A549 (cell line): ENCODE measurements at regions not wholly inside any gene's neighbourhood (a gene's known extent, or its start where the extent isn't known, plus 50 kb on each side); places are given as distances from the start of the nearest gene placed in this dataset.

ENCODE experiments used
- ATAC-seq, 2 experiments: fragments of 200-7000 bp in 1 of 2; fragments of >200 bp in 1 of 2; cut with Nextera tagmentation in 1 of 2; cut with Tn5 transposase in 1 of 2; 3 replicates each; pipeline versions ENCODE4 v1.8.0 to v1.9.1; 2018 to 2020; ENCODE audit warnings: mild to moderate bottlenecking in 1 of 2, moderate library complexity in 1 of 2
- CTCF ChIA-PET: fragments of 300-600 bp; sonication (Branson Sonifier 250); formaldehyde crosslinking; extraction: SDS; loops from one replicate; lab custom pipeline; 2021; ENCODE audit warnings: antibody characterized with exemption, inconsistent platforms; lab: Yijun Ruan, JAX
- POLR2A ChIA-PET: fragments of 350-600 bp; formaldehyde crosslinking; extraction: SDS; loops from one replicate; lab custom pipeline; 2021; ENCODE audit warnings: antibody characterized with exemption, inconsistent platforms; lab: Yijun Ruan, JAX
- DNase-seq, 2 experiments: peaks; one replicate each; pipeline versions ENCODE4 v3.0.0 to v3.0.0-alpha.2; 2011 to 2016; ENCODE audit warnings: low read depth in 1 of 2, low spot score in 1 of 2
- FAIRE-seq: peaks from 2 replicates; lab custom pipeline; 2011; peaks lifted over from hg19 to GRCh38; lab: Jason Lieb, UNC
- H3K27ac ChIP-seq, 2 experiments: fragments of >200 bp; sonication (Bioruptor Twin); formaldehyde crosslinking; 3 replicates each; pipeline ENCODE4 v1.5.1; 2016 to 2017
- H3K4me1 ChIP-seq: fragments of >200 bp; sonication (Bioruptor Twin); formaldehyde crosslinking; 3 replicates; pipeline ENCODE4 v1.6.1; 2016
- H3K4me2 ChIP-seq: fragments of >200 bp; sonication (Bioruptor Twin); formaldehyde crosslinking; 3 replicates; pipeline ENCODE4 v1.6.1; 2016
- H3K4me3 ChIP-seq: fragments of >200 bp; sonication (Bioruptor Twin); formaldehyde crosslinking; 3 replicates; pipeline ENCODE4 v1.5.1; 2016
- H3K9me3 ChIP-seq: fragments of >200 bp; sonication (Bioruptor Twin); formaldehyde crosslinking; 3 replicates; pipeline ENCODE4 v1.6.1; 2016
- BHLHE40 ChIP-seq: IDR thresholded peaks from 2 replicates; pipeline ENCODE4 v1.6.1; 2012; ENCODE audit warnings: low read depth, low read length, inconsistent platforms
- CEBPB ChIP-seq, 2 experiments: fragments of >200 bp in 1 of 2; sonication (Bioruptor Twin) in 1 of 2; formaldehyde crosslinking in 1 of 2; IDR thresholded peaks; 2 replicates each; pipeline ENCODE4 v1.6.1; 2012 to 2016
- CHD2 ChIP-seq: fragments of 150-350 bp; IDR thresholded peaks from 2 replicates; pipeline ENCODE4 v1.6.1; 2014; ENCODE audit warnings: low read length; ENCODE audit not compliant: partially characterized antibody
- CHD4 ChIP-seq: fragments of 200-600 bp; sonication (generic); IDR thresholded peaks from 2 replicates; pipeline ENCODE4 v1.6.1; 2016; ENCODE audit warnings: antibody characterized with exemption, mild to moderate bottlenecking, borderline replicate concordance
- CTCF ChIP-seq: fragments of >200 bp; sonication (Bioruptor Twin); formaldehyde crosslinking; IDR thresholded peaks from 3 replicates; pipeline ENCODE4 v1.5.1; 2016
- ELK1 ChIP-seq: fragments of 150-350 bp; IDR thresholded peaks from 2 replicates; pipeline ENCODE4 v1.6.1; 2014; ENCODE audit warnings: low read depth, mild to moderate bottlenecking, low read length
- EP300 ChIP-seq, 2 experiments: fragments of >200 bp; sonication (Bioruptor Twin); formaldehyde crosslinking; IDR thresholded peaks; 2 replicates in 1 of 2; 3 replicates in 1 of 2; pipeline ENCODE4 v1.6.1; 2016 to 2017
- ESRRA ChIP-seq: fragments of 150-350 bp; IDR thresholded peaks from 2 replicates; pipeline ENCODE4 v1.6.1; 2014; ENCODE audit warnings: mild to moderate bottlenecking, low read length, borderline replicate concordance
- FOSL2 ChIP-seq, 2 experiments: fragments of 450-650 bp in 1 of 2; fragments of >200 bp in 1 of 2; sonication (Bioruptor Twin) in 1 of 2; formaldehyde crosslinking; IDR thresholded peaks; 2 replicates each; pipeline versions ENCODE4 v1.5.0 to v1.6.1; 2016 to 2020; ENCODE audit warnings: mild to moderate bottlenecking in 1 of 2, moderate library complexity in 1 of 2
- GATA3 ChIP-seq: IDR thresholded peaks from 2 replicates; pipeline ENCODE4 v1.6.1; 2012; ENCODE audit warnings: borderline replicate concordance
- JUNB ChIP-seq: fragments of >200 bp; sonication (Bioruptor Twin); formaldehyde crosslinking; IDR thresholded peaks from 2 replicates; pipeline ENCODE4 v1.6.1; 2016
- KDM1A ChIP-seq: fragments of 200-600 bp; sonication (generic); IDR thresholded peaks from 2 replicates; pipeline ENCODE4 v1.6.1; 2016; ENCODE audit warnings: low read depth, mild to moderate bottlenecking
- KDM5A ChIP-seq: fragments of 200-600 bp; sonication (generic); IDR thresholded peaks from 2 replicates; pipeline ENCODE4 v1.6.1; 2016; ENCODE audit warnings: antibody characterized with exemption, mild to moderate bottlenecking
- MAX ChIP-seq: IDR thresholded peaks from 2 replicates; pipeline ENCODE4 v1.6.1; 2012
- MAZ ChIP-seq: fragments of 150-350 bp; IDR thresholded peaks from 2 replicates; pipeline ENCODE4 v1.6.1; 2014; ENCODE audit warnings: antibody characterized with exemption, low read depth, low read length, borderline replicate concordance
- NPAS2 ChIP-seq: fragments of 250-450 bp; sonication (Bioruptor Pico); IDR thresholded peaks from 2 replicates; pipeline ENCODE4 v1.8.0; 2022; ENCODE audit warnings: mild to moderate bottlenecking, moderate library complexity, borderline replicate concordance
- POLR2A ChIP-seq: IDR thresholded peaks from 2 replicates; pipeline ENCODE4 v1.6.1; 2012; ENCODE audit warnings: mild to moderate bottlenecking, low read length
- POLR2AphosphoS2 ChIP-seq: conservative IDR thresholded peaks from 2 replicates; pipeline ENCODE4 v1.6.1; 2012; ENCODE audit warnings: low read length, improper control_type of control experiment, inconsistent platforms
- RAD21 ChIP-seq, 2 experiments: fragments of >200 bp in 1 of 2; sonication (Bioruptor Twin) in 1 of 2; formaldehyde crosslinking in 1 of 2; IDR thresholded peaks in 1 of 2; conservative IDR thresholded peaks in 1 of 2; 2 replicates in 1 of 2; 3 replicates in 1 of 2; pipeline ENCODE4 v1.6.1; 2012 to 2018; ENCODE audit warnings: inconsistent platforms in 1 of 2
- RARB ChIP-seq: fragments of 250-450 bp; sonication (Bioruptor Pico); IDR thresholded peaks from 2 replicates; pipeline ENCODE4 v1.8.0; 2021; ENCODE audit warnings: mild to moderate bottlenecking, moderate library complexity
- RFX5 ChIP-seq: fragments of 450-650 bp; IDR thresholded peaks from 2 replicates; pipeline ENCODE4 v1.7.1; 2014; ENCODE audit warnings: antibody characterized with exemption, mild to moderate bottlenecking, moderate library complexity
- SMC3 ChIP-seq: fragments of >200 bp; sonication (Bioruptor Twin); formaldehyde crosslinking; IDR thresholded peaks from 3 replicates; pipeline ENCODE4 v1.6.1; 2018; ENCODE audit warnings: inconsistent platforms
- SREBF2 ChIP-seq: fragments of 450-650 bp; IDR thresholded peaks from 2 replicates; pipeline ENCODE4 v1.6.1; 2014; ENCODE audit warnings: mild to moderate bottlenecking, moderate library complexity
- ZFP36 ChIP-seq: fragments of 450-650 bp; IDR thresholded peaks from 2 replicates; pipeline ENCODE4 v1.6.1; 2014; ENCODE audit warnings: borderline replicate concordance; ENCODE audit not compliant: partially characterized antibody
- WGBS: methylation state at CpG from one replicate; pipeline ENCODE4 v1.1.6; 2017; ENCODE audit errors: missing lambda C conversion rate; 5-methylcytosine and 5-hydroxymethylcytosine counted together
- TF ChIP-seq, protein P1 (sequence below): fragments of 200-600 bp; sonication (generic); IDR thresholded peaks from 2 replicates; pipeline ENCODE4 v1.6.1; 2016; ENCODE audit warnings: antibody characterized with exemption, mild to moderate bottlenecking, moderate library complexity

- no peak for FAIRE-seq
- 79% methylated on average over 2 of the region's 2 CpGs for WGBS
- POLR2A ChIA-PET = no interaction called here
- DNase-seq = no peak
- Histone ChIP-seq H3K4me1 (no peaks in the 10 kb centered on the region), H3K9me3 (peaks cover 8% of the 10 kb centered on the region; the same call in 2 of the 3 replicates), H3K4me3 (no peak overlapping the region), H3K4me2 (no peak overlapping the region), H3K27ac (no peak overlapping the region)
- CTCF ChIA-PET = interaction anchor here (0.8 to 1.1 kb wide), 3 partner anchors 56 to 587 kb away, joined by 3 read pairs; no protein-coding TSS in a partner anchor
- no peak for TF ChIP-seq CHD4
- no peak for TF ChIP-seq RARB (CRISPR knock-in tag)
- no peak for TF ChIP-seq MAX
- no peak for TF ChIP-seq BHLHE40
- TF ChIP-seq NPAS2 (CRISPR knock-in tag) = no peak
- TF ChIP-seq CTCF = no peak
- no peak for TF ChIP-seq GATA3
- no peak for TF ChIP-seq EP300 (IDR thresholded peaks at IDR 0.05)
- no peak for TF ChIP-seq KDM5A
- TF ChIP-seq FOSL2 (IDR thresholded peaks at IDR 0.05) = no peak
- TF ChIP-seq FOSL2 (CRISPR knock-in tag; IDR thresholded peaks at IDR 0.05) = no peak
- no peak for TF ChIP-seq MAZ
- no peak for TF ChIP-seq ELK1
- TF ChIP-seq JUNB = no peak
- no peak for TF ChIP-seq SMC3
- no peak for TF ChIP-seq CEBPB (IDR thresholded peaks at IDR 0.05)
- TF ChIP-seq POLR2AphosphoS2 = no peak
- TF ChIP-seq SREBF2 = no peak
- TF ChIP-seq KDM1A = no peak
- ATAC-seq = 0 out of 6 replicates have a peak, but pooled peaks of 1 of the 2 experiments have one; percentile 24
These were observed 131.8 kb downstream of the NUAK1 start for GRCh38 chr12:106006940-106007339.

- TF ChIP-seq POLR2AphosphoS2 = no peak
- TF ChIP-seq POLR2A = no peak
- no peak for TF ChIP-seq CHD2
- no peak for TF ChIP-seq RAD21 (conservative IDR thresholded peaks at IDR 0.05 in 1 of 2, IDR thresholded peaks at IDR 0.05 in 1 of 2)
- no peak for TF ChIP-seq ESRRA
- no peak for TF ChIP-seq KDM5A
- no peak for TF ChIP-seq GATA3
- TF ChIP-seq EP300 (IDR thresholded peaks at IDR 0.05) = no peak
- no peak for TF ChIP-seq ZFP36
- TF ChIP-seq, protein P1, sequence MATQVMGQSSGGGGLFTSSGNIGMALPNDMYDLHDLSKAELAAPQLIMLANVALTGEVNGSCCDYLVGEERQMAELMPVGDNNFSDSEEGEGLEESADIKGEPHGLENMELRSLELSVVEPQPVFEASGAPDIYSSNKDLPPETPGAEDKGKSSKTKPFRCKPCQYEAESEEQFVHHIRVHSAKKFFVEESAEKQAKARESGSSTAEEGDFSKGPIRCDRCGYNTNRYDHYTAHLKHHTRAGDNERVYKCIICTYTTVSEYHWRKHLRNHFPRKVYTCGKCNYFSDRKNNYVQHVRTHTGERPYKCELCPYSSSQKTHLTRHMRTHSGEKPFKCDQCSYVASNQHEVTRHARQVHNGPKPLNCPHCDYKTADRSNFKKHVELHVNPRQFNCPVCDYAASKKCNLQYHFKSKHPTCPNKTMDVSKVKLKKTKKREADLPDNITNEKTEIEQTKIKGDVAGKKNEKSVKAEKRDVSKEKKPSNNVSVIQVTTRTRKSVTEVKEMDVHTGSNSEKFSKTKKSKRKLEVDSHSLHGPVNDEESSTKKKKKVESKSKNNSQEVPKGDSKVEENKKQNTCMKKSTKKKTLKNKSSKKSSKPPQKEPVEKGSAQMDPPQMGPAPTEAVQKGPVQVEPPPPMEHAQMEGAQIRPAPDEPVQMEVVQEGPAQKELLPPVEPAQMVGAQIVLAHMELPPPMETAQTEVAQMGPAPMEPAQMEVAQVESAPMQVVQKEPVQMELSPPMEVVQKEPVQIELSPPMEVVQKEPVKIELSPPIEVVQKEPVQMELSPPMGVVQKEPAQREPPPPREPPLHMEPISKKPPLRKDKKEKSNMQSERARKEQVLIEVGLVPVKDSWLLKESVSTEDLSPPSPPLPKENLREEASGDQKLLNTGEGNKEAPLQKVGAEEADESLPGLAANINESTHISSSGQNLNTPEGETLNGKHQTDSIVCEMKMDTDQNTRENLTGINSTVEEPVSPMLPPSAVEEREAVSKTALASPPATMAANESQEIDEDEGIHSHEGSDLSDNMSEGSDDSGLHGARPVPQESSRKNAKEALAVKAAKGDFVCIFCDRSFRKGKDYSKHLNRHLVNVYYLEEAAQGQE = no peak
- no peak for TF ChIP-seq RFX5
- no peak for FAIRE-seq
- Histone ChIP-seq H3K27ac (no peak overlapping the region), H3K4me2 (no peak overlapping the region), H3K9me3 (no peaks in the 10 kb centered on the region), H3K4me1 (no peaks in the 10 kb centered on the region), H3K4me3 (no peak overlapping the region)
- POLR2A ChIA-PET = no interaction called here
- no peak for DNase-seq
- ATAC-seq = no peak
- CTCF ChIA-PET = no interaction called here
These were observed 128.0 kb downstream of the NUAK1 start for GRCh38 chr12:106010741-106011140.
